A549 (cell line): ENCODE measurements at regions not wholly inside any gene's neighbourhood (a gene's known extent, or its start where the extent isn't known, plus 50 kb on each side); places are given as distances from the start of the nearest gene placed in this dataset.

Experiments used
- ATAC-seq, 2 experiments: fragments of 200-7000 bp in 1 of 2; fragments of >200 bp in 1 of 2; cut with Nextera tagmentation in 1 of 2; cut with Tn5 transposase in 1 of 2; 3 replicates each; pipeline versions ENCODE4 v1.8.0 to v1.9.1; 2018 to 2020; ENCODE audit warnings: mild to moderate bottlenecking in 1 of 2, moderate library complexity in 1 of 2
- CTCF ChIA-PET: fragments of 300-600 bp; sonication (Branson Sonifier 250); formaldehyde crosslinking; extraction: SDS; loops from one replicate; lab custom pipeline; 2021; ENCODE audit warnings: antibody characterized with exemption, inconsistent platforms; lab: Yijun Ruan, JAX
- POLR2A ChIA-PET: fragments of 350-600 bp; formaldehyde crosslinking; extraction: SDS; loops from one replicate; lab custom pipeline; 2021; ENCODE audit warnings: antibody characterized with exemption, inconsistent platforms; lab: Yijun Ruan, JAX
- DNase-seq, 2 experiments: peaks; one replicate each; pipeline versions ENCODE4 v3.0.0 to v3.0.0-alpha.2; 2011 to 2016; ENCODE audit warnings: low read depth in 1 of 2, low spot score in 1 of 2
- FAIRE-seq: peaks from 2 replicates; lab custom pipeline; 2011; peaks lifted over from hg19 to GRCh38; lab: Jason Lieb, UNC
- H3K27ac ChIP-seq, 2 experiments: fragments of >200 bp; sonication (Bioruptor Twin); formaldehyde crosslinking; 3 replicates each; pipeline ENCODE4 v1.5.1; 2016 to 2017
- H3K4me1 ChIP-seq: fragments of >200 bp; sonication (Bioruptor Twin); formaldehyde crosslinking; 3 replicates; pipeline ENCODE4 v1.6.1; 2016
- H3K4me2 ChIP-seq: fragments of >200 bp; sonication (Bioruptor Twin); formaldehyde crosslinking; 3 replicates; pipeline ENCODE4 v1.6.1; 2016
- H3K4me3 ChIP-seq: fragments of >200 bp; sonication (Bioruptor Twin); formaldehyde crosslinking; 3 replicates; pipeline ENCODE4 v1.5.1; 2016
- H3K9me3 ChIP-seq: fragments of >200 bp; sonication (Bioruptor Twin); formaldehyde crosslinking; 3 replicates; pipeline ENCODE4 v1.6.1; 2016
- CTCF ChIP-seq: fragments of >200 bp; sonication (Bioruptor Twin); formaldehyde crosslinking; IDR thresholded peaks from 3 replicates; pipeline ENCODE4 v1.5.1; 2016
- ELK1 ChIP-seq: fragments of 150-350 bp; IDR thresholded peaks from 2 replicates; pipeline ENCODE4 v1.6.1; 2014; ENCODE audit warnings: low read depth, mild to moderate bottlenecking, low read length
- FOSB ChIP-seq: fragments of 250-450 bp; sonication (Bioruptor Pico); IDR thresholded peaks from 2 replicates; pipeline ENCODE4 v1.5.0; 2020; ENCODE audit warnings: mild to moderate bottlenecking, moderate library complexity
- HDAC2 ChIP-seq: fragments of 200-600 bp; sonication (generic); IDR thresholded peaks from 2 replicates; pipeline ENCODE4 v1.6.1; 2016
- HOXA7 ChIP-seq: fragments of 250-450 bp; sonication (Bioruptor Pico); IDR thresholded peaks from 2 replicates; pipeline ENCODE4 v1.5.0; 2020; ENCODE audit warnings: mild to moderate bottlenecking, moderate library complexity
- HOXB13 ChIP-seq: fragments of 250-450 bp; sonication (Bioruptor Pico); IDR thresholded peaks from 2 replicates; pipeline ENCODE4 v1.5.0; 2020; ENCODE audit warnings: low read depth, mild to moderate bottlenecking, moderate library complexity
- KDM1A ChIP-seq: fragments of 200-600 bp; sonication (generic); IDR thresholded peaks from 2 replicates; pipeline ENCODE4 v1.6.1; 2016; ENCODE audit warnings: low read depth, mild to moderate bottlenecking
- MAFK ChIP-seq: fragments of 450-650 bp; IDR thresholded peaks from 2 replicates; pipeline ENCODE4 v1.6.1; 2014; ENCODE audit not compliant: partially characterized antibody
- MAX ChIP-seq: IDR thresholded peaks from 2 replicates; pipeline ENCODE4 v1.6.1; 2012
- MAZ ChIP-seq: fragments of 150-350 bp; IDR thresholded peaks from 2 replicates; pipeline ENCODE4 v1.6.1; 2014; ENCODE audit warnings: antibody characterized with exemption, low read depth, low read length, borderline replicate concordance
- PHF8 ChIP-seq: fragments of 200-600 bp; sonication (generic); IDR thresholded peaks from 2 replicates; pipeline ENCODE4 v1.6.1; 2016; ENCODE audit warnings: low read depth, mild to moderate bottlenecking, antibody characterized with exemption, moderate library complexity, borderline replicate concordance
- RFX5 ChIP-seq: fragments of 450-650 bp; IDR thresholded peaks from 2 replicates; pipeline ENCODE4 v1.7.1; 2014; ENCODE audit warnings: antibody characterized with exemption, mild to moderate bottlenecking, moderate library complexity
- SMC3 ChIP-seq: fragments of >200 bp; sonication (Bioruptor Twin); formaldehyde crosslinking; IDR thresholded peaks from 3 replicates; pipeline ENCODE4 v1.6.1; 2018; ENCODE audit warnings: inconsistent platforms
- TFCP2L1 ChIP-seq: fragments of 250-450 bp; sonication (Bioruptor Pico); IDR thresholded peaks from 2 replicates; pipeline ENCODE4 v1.5.0; 2021; ENCODE audit warnings: mild to moderate bottlenecking
- ZSCAN20 ChIP-seq: fragments of 250-450 bp; sonication (Bioruptor Pico); IDR thresholded peaks from 2 replicates; pipeline ENCODE4 v1.8.0; 2022; ENCODE audit warnings: mild to moderate bottlenecking, moderate library complexity
- WGBS: methylation state at CpG from one replicate; pipeline ENCODE4 v1.1.6; 2017; ENCODE audit errors: missing lambda C conversion rate; 5-methylcytosine and 5-hydroxymethylcytosine counted together

- TF ChIP-seq HOXB13 (CRISPR knock-in tag) = no peak
- no peak for TF ChIP-seq MAX
Measured at GRCh38 chr20:16175322-16175961, 397.8 kb downstream of the KIF16B start (continued).

- ChIA-PET CTCF (interaction anchor here (0.9 kb wide), 1 partner anchor 10 kb away, joined by 3 read pairs; no protein-coding TSS in a partner anchor), POLR2A (no interaction called here)
- FAIRE-seq (no peak), DNase-seq (no peak), ATAC-seq (no peak)
- H3K4me3 ChIP-seq = no peak overlapping the region
- H3K9me3 ChIP-seq = no peaks in the 10 kb centered on the region
- no peak overlapping the region for H3K4me2 ChIP-seq
- TF ChIP-seq PHF8 (no peak), KDM1A (no peak), MAZ (no peak), TFCP2L1 (CRISPR knock-in tag) (no peak), RFX5 (no peak), HOXA7 (CRISPR knock-in tag) (no peak), ZSCAN20 (CRISPR knock-in tag) (no peak), SMC3 (no peak), ELK1 (no peak)
- WGBS = 0% methylated on average over 2 of the region's 2 CpGs
- no peak overlapping the region for H3K27ac ChIP-seq
- no peaks in the 10 kb centered on the region for H3K4me1 ChIP-seq
Measured at GRCh38 chr20:16174311-16174710, 398.9 kb downstream of the KIF16B start.

- Histone ChIP-seq H3K4me3 (no peak overlapping the region), H3K4me1 (no peaks in the 10 kb centered on the region), H3K27ac (no peak overlapping the region), H3K9me3 (no peaks in the 10 kb centered on the region), H3K4me2 (no peak overlapping the region)
- TF ChIP-seq FOSB (no peak), MAFK (peak; percentile 25)
- ChIA-PET POLR2A (no interaction called here), CTCF (interaction anchor here (0.9 kb wide), 1 partner anchor 13 kb away, joined by 3 read pairs; no protein-coding TSS in a partner anchor)
- FAIRE-seq (no peak), ATAC-seq (no peak), DNase-seq (no peak)
- 5% methylated on average over 4 of the region's 4 CpGs for WGBS
Measured at GRCh38 chr20:16173044-16173443, 400.2 kb downstream of the KIF16B start.

- Histone ChIP-seq H3K4me1 (no peaks in the 10 kb centered on the region), H3K27ac (no peak overlapping the region), H3K9me3 (no peaks in the 10 kb centered on the region), H3K4me2 (no peak overlapping the region), H3K4me3 (no peak overlapping the region)
- TF ChIP-seq HDAC2 = no peak
- no peak for TF ChIP-seq KDM1A
- TF ChIP-seq HOXA7 (CRISPR knock-in tag) = no peak
- no peak for TF ChIP-seq CTCF
- FAIRE-seq (no peak), DNase-seq (no peak), ATAC-seq (no peak)
- ChIA-PET POLR2A (no interaction called here), CTCF (interaction anchor here (0.5 to 0.7 kb wide), 2 partner anchors 15 to 1278 kb away, joined by 4 read pairs; no protein-coding TSS in a partner anchor)
Measured at GRCh38 chr20:16171180-16171579, 402.1 kb downstream of the KIF16B start.
